ENCODE measurements at regions not wholly inside any gene's neighbourhood (a gene's known extent, or its start where the extent isn't known, plus 50 kb on each side); places are given as distances from the start of the nearest gene placed in this dataset.

- DNase-seq (no peak), ATAC-seq (ENCODE audit: poor library complexity) (no peak)
- intact Hi-C loops (cut with DNase I), result no loop called here
Observed at GRCh38 chr5:89241186-89241585, 358.2 kb upstream of the MEF2C start.

- intact Hi-C loops (cut with DNase I), result no loop called here
- no peak for ATAC-seq (ENCODE audit: poor library complexity)
- no peak for DNase-seq
Observed at GRCh38 chr5:89236900-89237299, 353.9 kb upstream of the MEF2C start.

GRCh38 chr5:89233462-89233861 lies 350.5 kb upstream of the MEF2C start:
- intact Hi-C loops (cut with DNase I), result no loop called here
- ATAC-seq (ENCODE audit: poor library complexity) (no peak), DNase-seq (no peak)

GRCh38 chr5:89232139-89232603 lies 349.2 kb upstream of the MEF2C start:
- no peak for DNase-seq
- no peak for ATAC-seq (ENCODE audit: poor library complexity)
- intact Hi-C loops (cut with DNase I), result no loop called here

- no peak for ATAC-seq (ENCODE audit: poor library complexity)
- no peak for DNase-seq
- intact Hi-C loops (cut with DNase I), result no loop called here
Observed at GRCh38 chr5:89230178-89230577, 347.2 kb upstream of the MEF2C start.

- intact Hi-C loops (cut with DNase I), result no loop called here
- DNase-seq (no peak), ATAC-seq (ENCODE audit: poor library complexity) (no peak)
Observed at GRCh38 chr5:89229331-89230070, 346.5 kb upstream of the MEF2C start.

GRCh38 chr5:89228355-89228754 lies 345.4 kb upstream of the MEF2C start:
- no peak for ATAC-seq (ENCODE audit: poor library complexity)

GRCh38 chr5:89218364-89218763 lies 335.4 kb upstream of the MEF2C start:
- intact Hi-C loops (cut with DNase I), result no loop called here
- DNase-seq, result no peak
- ATAC-seq (ENCODE audit: poor library complexity), result no peak

More at GRCh38 chr5:89228355-89228754, 345.4 kb upstream of the MEF2C start:
- DNase-seq, result no peak
- intact Hi-C loops (cut with DNase I), result no loop called here

GRCh38 chr5:89216606-89217005 lies 333.6 kb upstream of the MEF2C start:
- no peak for DNase-seq
- no peak for ATAC-seq (ENCODE audit: poor library complexity)
- intact Hi-C loops (cut with DNase I), result no loop called here

GRCh38 chr5:89213573-89213972 lies 330.6 kb upstream of the MEF2C start:
- intact Hi-C loops (cut with DNase I), result no loop called here
- ATAC-seq (ENCODE audit: poor library complexity) (no peak), DNase-seq (peak; percentile 46)

- intact Hi-C loops (cut with DNase I), result no loop called here
Observed at GRCh38 chr5:89211836-89212235, 328.9 kb upstream of the MEF2C start.

GRCh38 chr5:89208811-89209210 lies 325.8 kb upstream of the MEF2C start:
- DNase-seq, result no peak
- no peak for ATAC-seq (ENCODE audit: poor library complexity)
- intact Hi-C loops (cut with DNase I), result no loop called here

More at GRCh38 chr5:89211836-89212235, 328.9 kb upstream of the MEF2C start:
- ATAC-seq (ENCODE audit: poor library complexity) (no peak), DNase-seq (no peak)

GRCh38 chr5:89208392-89208791 lies 325.4 kb upstream of the MEF2C start:
- intact Hi-C loops (cut with DNase I), result no loop called here
- ATAC-seq (ENCODE audit: poor library complexity) (no peak), DNase-seq (no peak)

GRCh38 chr5:89204756-89205155 lies 321.8 kb upstream of the MEF2C start:
- intact Hi-C loops (cut with DNase I), result no loop called here
- no peak for ATAC-seq (ENCODE audit: poor library complexity)

GRCh38 chr5:89203611-89204010 lies 320.6 kb upstream of the MEF2C start:
- intact Hi-C loops (cut with DNase I), result no loop called here

More at GRCh38 chr5:89204756-89205155, 321.8 kb upstream of the MEF2C start:
- DNase-seq, result no peak

GRCh38 chr5:89200899-89201298 lies 317.9 kb upstream of the MEF2C start:
- no peak for ATAC-seq (ENCODE audit: poor library complexity)
- intact Hi-C loops (cut with DNase I), result no loop called here

More at GRCh38 chr5:89203611-89204010, 320.6 kb upstream of the MEF2C start:
- no peak for DNase-seq
- no peak for ATAC-seq (ENCODE audit: poor library complexity)

GRCh38 chr5:89199306-89199705 lies 316.3 kb upstream of the MEF2C start:
- intact Hi-C loops (cut with DNase I), result no loop called here
- ATAC-seq (ENCODE audit: poor library complexity) (no peak), DNase-seq (no peak)

More at GRCh38 chr5:89200899-89201298, 317.9 kb upstream of the MEF2C start:
- DNase-seq, result no peak

GRCh38 chr5:89191374-89191773 lies 308.4 kb upstream of the MEF2C start:
- ATAC-seq (ENCODE audit: poor library complexity), result no peak
- intact Hi-C loops (cut with DNase I), result no loop called here

GRCh38 chr5:89190515-89191265 lies 307.7 kb upstream of the MEF2C start:
- ATAC-seq (ENCODE audit: poor library complexity) (no peak), DNase-seq (no peak)
- intact Hi-C loops (cut with DNase I), result no loop called here

More at GRCh38 chr5:89191374-89191773, 308.4 kb upstream of the MEF2C start:
- no peak for DNase-seq

- DNase-seq (no peak), ATAC-seq (ENCODE audit: poor library complexity) (no peak)
- intact Hi-C loops (cut with DNase I), result no loop called here
Observed at GRCh38 chr5:89187883-89188465, 305.0 kb upstream of the MEF2C start.
